ENCODE measurements at regions not wholly inside any gene's neighbourhood (a gene's known extent, or its start where the extent isn't known, plus 50 kb on each side); places are given as distances from the start of the nearest gene placed in this dataset.

DNA sequence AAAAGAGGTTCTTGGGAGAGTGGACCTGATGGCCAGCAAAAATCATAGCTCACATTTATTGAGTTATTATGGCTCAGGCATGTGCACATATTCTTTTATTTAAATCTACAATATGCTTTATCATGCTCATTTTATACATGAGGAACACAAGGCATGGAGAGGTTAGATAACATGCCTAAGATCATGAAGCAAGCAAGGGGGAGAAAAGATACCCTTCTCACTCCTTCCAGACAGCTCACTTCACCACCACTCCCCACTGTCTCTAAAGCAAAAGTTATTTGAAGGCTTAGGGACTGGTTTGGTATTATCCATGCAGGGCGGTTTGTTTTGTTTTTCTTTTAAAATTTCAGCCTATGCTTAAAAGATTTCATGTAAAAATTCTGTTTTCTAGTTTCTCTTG lies 59.0 kb upstream of the PDE8B start:
- WGBS, 5 donors = 94 to 100% (median 96%) methylated on average over 1 of the region's 1 CpG
- intact Hi-C loops (cut with DNase I; ENCODE audit: low total_unique reads) = no loop called here
- H3K36me3 ChIP-seq = no peaks in the 10 kb centered on the region
- H3K27ac ChIP-seq = no peak overlapping the region
- no peak overlapping the region for H3K4me3 ChIP-seq
- H3K9me3 ChIP-seq = no peaks in the 10 kb centered on the region
- H3K27me3 ChIP-seq (replicated peaks in 1 of 7) = no peaks in the 10 kb centered on the region
- TF ChIP-seq POLR2A (IDR thresholded peaks at IDR 0.05) = no peak
- no peak for TF ChIP-seq POLR2AphosphoS5 (IDR thresholded peaks at IDR 0.05)
- TF ChIP-seq, protein P1, sequence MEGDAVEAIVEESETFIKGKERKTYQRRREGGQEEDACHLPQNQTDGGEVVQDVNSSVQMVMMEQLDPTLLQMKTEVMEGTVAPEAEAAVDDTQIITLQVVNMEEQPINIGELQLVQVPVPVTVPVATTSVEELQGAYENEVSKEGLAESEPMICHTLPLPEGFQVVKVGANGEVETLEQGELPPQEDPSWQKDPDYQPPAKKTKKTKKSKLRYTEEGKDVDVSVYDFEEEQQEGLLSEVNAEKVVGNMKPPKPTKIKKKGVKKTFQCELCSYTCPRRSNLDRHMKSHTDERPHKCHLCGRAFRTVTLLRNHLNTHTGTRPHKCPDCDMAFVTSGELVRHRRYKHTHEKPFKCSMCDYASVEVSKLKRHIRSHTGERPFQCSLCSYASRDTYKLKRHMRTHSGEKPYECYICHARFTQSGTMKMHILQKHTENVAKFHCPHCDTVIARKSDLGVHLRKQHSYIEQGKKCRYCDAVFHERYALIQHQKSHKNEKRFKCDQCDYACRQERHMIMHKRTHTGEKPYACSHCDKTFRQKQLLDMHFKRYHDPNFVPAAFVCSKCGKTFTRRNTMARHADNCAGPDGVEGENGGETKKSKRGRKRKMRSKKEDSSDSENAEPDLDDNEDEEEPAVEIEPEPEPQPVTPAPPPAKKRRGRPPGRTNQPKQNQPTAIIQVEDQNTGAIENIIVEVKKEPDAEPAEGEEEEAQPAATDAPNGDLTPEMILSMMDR (IDR thresholded peaks at IDR 0.05 in 8 of 11, conservative IDR thresholded peaks at IDR 0.05 in 3 of 11) = no peak
- DNase-seq = no peak
- H3K4me1 ChIP-seq = peaks cover 0 to 2% (median 0%) of the 10 kb centered on the region in 6 donors

DNA sequence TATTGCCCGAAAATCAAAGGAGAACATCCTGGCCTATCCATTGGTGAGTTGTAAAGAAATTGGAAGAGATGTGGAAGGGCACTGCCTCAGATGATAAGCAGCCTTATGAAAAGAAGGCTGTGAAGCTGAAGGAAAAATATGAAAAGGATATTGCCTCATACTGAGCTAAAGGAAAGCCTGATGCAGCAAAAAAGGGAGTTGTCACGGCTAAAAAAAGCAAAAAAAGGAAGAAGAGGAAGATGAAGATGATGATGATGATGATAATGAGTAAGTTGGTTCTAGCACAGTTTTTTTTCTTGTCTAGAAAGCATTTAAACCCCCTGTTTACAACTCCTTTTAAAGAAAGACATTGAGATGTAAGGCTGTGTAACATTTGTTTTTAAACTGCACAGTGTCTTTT lies 59.8 kb upstream of the ZBED3 start:
- H3K4me3 ChIP-seq = no peak overlapping the region
- WGBS, 5 donors = 51 to 68% (median 58%) methylated on average over 2 of the region's 2 CpGs
- peaks cover 0 to 4% (median 0%) of the 10 kb centered on the region in 6 donors for H3K4me1 ChIP-seq
- H3K27me3 ChIP-seq (replicated peaks in 1 of 7) = no peaks in the 10 kb centered on the region
- no peak overlapping the region for H3K27ac ChIP-seq
- DNase-seq = no peak
- TF ChIP-seq, protein P1 (IDR thresholded peaks at IDR 0.05 in 8 of 11, conservative IDR thresholded peaks at IDR 0.05 in 3 of 11) = no peak
- TF ChIP-seq POLR2A (IDR thresholded peaks at IDR 0.05) (no peak), POLR2AphosphoS5 (IDR thresholded peaks at IDR 0.05) (no peak)
- intact Hi-C loops (cut with DNase I; ENCODE audit: low total_unique reads) = no loop called here
- H3K9me3 ChIP-seq = no peaks in the 10 kb centered on the region
- H3K36me3 ChIP-seq = no peaks in the 10 kb centered on the region

DNA sequence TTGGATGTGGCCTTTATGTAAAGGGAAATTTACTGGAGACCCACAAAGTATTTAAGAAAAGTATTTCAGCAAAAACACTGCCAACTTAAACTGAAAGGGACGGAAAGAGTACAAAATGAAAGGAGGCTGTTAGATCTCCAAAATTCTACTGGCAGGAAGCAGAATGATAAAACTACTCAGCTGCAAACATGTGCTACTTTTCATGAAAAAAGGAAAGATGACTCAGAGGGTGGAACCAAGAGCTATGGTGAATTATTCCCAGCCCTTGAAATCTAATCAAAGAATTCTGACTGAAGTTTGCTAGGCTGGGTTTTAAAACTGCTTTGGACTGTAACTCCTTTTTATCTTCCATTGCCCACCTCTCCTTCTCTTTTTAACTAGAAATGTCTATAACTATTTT lies 58.6 kb upstream of the ZBED3 start:
- peaks cover 0 to 4% (median 0%) of the 10 kb centered on the region in 6 donors for H3K4me1 ChIP-seq
- DNase-seq = no peak
- intact Hi-C loops (cut with DNase I; ENCODE audit: low total_unique reads) = no loop called here
- H3K27me3 ChIP-seq (replicated peaks in 1 of 7) = no peaks in the 10 kb centered on the region
- TF ChIP-seq POLR2A (IDR thresholded peaks at IDR 0.05) = no peak
- TF ChIP-seq, protein P1 (IDR thresholded peaks at IDR 0.05 in 8 of 11, conservative IDR thresholded peaks at IDR 0.05 in 3 of 11) = no peak
- no peak for TF ChIP-seq POLR2AphosphoS5 (IDR thresholded peaks at IDR 0.05)
- WGBS, 5 donors = 60 to 83% (median 73%) methylated on average over 1 of the region's 1 CpG
- H3K4me3 ChIP-seq = no peak overlapping the region
- peak overlapping the region in 1 of 8 donors; percentile 2 for H3K27ac ChIP-seq
- no peaks in the 10 kb centered on the region for H3K36me3 ChIP-seq
- no peaks in the 10 kb centered on the region for H3K9me3 ChIP-seq

DNA sequence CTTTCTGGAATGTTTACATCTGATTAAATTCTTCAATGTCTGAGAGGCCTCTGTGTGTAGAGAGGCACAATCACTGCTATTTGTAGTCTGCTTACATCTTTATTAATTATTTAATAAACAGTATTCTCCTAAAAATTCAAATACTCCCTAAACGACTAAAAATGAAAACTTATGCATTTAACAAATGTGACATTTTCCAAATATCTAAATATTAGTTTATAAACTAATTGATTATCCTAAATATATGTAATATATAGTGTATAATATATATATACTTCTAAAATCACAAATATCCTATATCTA lies 57.7 kb upstream of the ZBED3 start:
- no peak for TF ChIP-seq POLR2AphosphoS5 (IDR thresholded peaks at IDR 0.05)
- TF ChIP-seq, protein P1 (IDR thresholded peaks at IDR 0.05 in 8 of 11, conservative IDR thresholded peaks at IDR 0.05 in 3 of 11) = peak in 1 of 11 experiments; percentile 6

More for the DNA sequence above, 57.7 kb upstream of the ZBED3 start:
- intact Hi-C loops (cut with DNase I; ENCODE audit: low total_unique reads) = loop anchor here (5.0 kb wide), 1 partner anchor 348 kb away; the partner anchor contains the start of gene WDR41
- 67 to 98% (median 77%) methylated on average over 1 of the region's 1 CpG for WGBS, 5 donors
- Histone ChIP-seq H3K4me1 (peaks cover 0 to 4% (median 0%) of the 10 kb centered on the region in 6 donors), H3K27me3 (replicated peaks in 1 of 7) (no peaks in the 10 kb centered on the region), H3K9me3 (no peaks in the 10 kb centered on the region), H3K4me3 (no peak overlapping the region), H3K27ac (no peak overlapping the region), H3K36me3 (no peaks in the 10 kb centered on the region)
- no peak for DNase-seq

Measured in spleen (tissue), 11 donors.